Kidney tubule cell (primary cell): ENCODE measurements at regions not wholly inside any gene's neighbourhood (a gene's known extent, or its start where the extent isn't known, plus 50 kb on each side); places are given as distances from the start of the nearest gene placed in this dataset.
"Not testable (repeated sequence)": the region's sequence is repeated elsewhere in the genome, so short reads cannot be mapped to it uniquely, and the experiment has no call there.

Experiments
- DNase-seq: peaks from one replicate; pipeline ENCODE4 v3.0.0-alpha.2; 2018; ENCODE audit warnings: low spot score

- DNase-seq, result no peak
Observed at GRCh38 chr13:65293530-65294198, 1936.5 kb downstream of the PCDH9 start.

- DNase-seq, result no peak
Observed at GRCh38 chr13:65292488-65292901, 1937.6 kb downstream of the PCDH9 start.

GRCh38 chr13:65287405-65287804 is 1942.7 kb downstream of the PCDH9 start:
- no peak for DNase-seq

- DNase-seq, result no peak
Observed at GRCh38 chr13:65275838-65276630, 1954.1 kb downstream of the PCDH9 start.

GRCh38 chr13:65275108-65275507 is 1955.0 kb downstream of the PCDH9 start:
- DNase-seq, result no peak

GRCh38 chr13:65273811-65274420 is 1956.2 kb downstream of the PCDH9 start:
- not testable (repeated sequence) for DNase-seq

GRCh38 chr13:65268009-65268408 is 1962.1 kb downstream of the PCDH9 start:
- DNase-seq, result no peak

- DNase-seq, result no peak
Observed at GRCh38 chr13:65265988-65266387, 1964.1 kb downstream of the PCDH9 start.

GRCh38 chr13:65264066-65264465 is 1966.1 kb downstream of the PCDH9 start:
- no peak for DNase-seq

- DNase-seq, result no peak
Observed at GRCh38 chr13:65260946-65261891, 1968.9 kb downstream of the PCDH9 start.

- DNase-seq, result no peak
Observed at GRCh38 chr13:65240773-65241172, 1989.4 kb downstream of the PCDH9 start.

GRCh38 chr13:65236841-65237418 is 1993.2 kb downstream of the PCDH9 start:
- no peak for DNase-seq

GRCh38 chr13:65217471-65217995 is 2012.6 kb downstream of the PCDH9 start:
- DNase-seq, result no peak

GRCh38 chr13:65202845-65203244 is 2027.3 kb downstream of the PCDH9 start:
- not testable (repeated sequence) for DNase-seq

GRCh38 chr13:65188721-65189120 is 2041.4 kb downstream of the PCDH9 start:
- no peak for DNase-seq

- no peak for DNase-seq
Observed at GRCh38 chr13:65168026-65168425, 2062.1 kb downstream of the PCDH9 start.

- DNase-seq, result no peak
Observed at GRCh38 chr13:65166675-65167074, 2063.5 kb downstream of the PCDH9 start.

GRCh38 chr13:65159803-65160202 is 2070.3 kb downstream of the PCDH9 start:
- DNase-seq, result no peak

- DNase-seq, result no peak
Observed at GRCh38 chr13:65155861-65156260, 2074.3 kb downstream of the PCDH9 start.

- no peak for DNase-seq
Observed at GRCh38 chr13:65154661-65155447, 2075.3 kb downstream of the PCDH9 start.
